Epithelial cell of proximal tubule (primary cell): ENCODE measurements at regions not wholly inside any gene's neighbourhood (a gene's known extent, or its start where the extent isn't known, plus 50 kb on each side); places are given as distances from the start of the nearest gene placed in this dataset.

ENCODE experiments used
- DNase-seq: peaks from one replicate; pipeline ENCODE4 v3.0.0-alpha.2; 2011; ENCODE audit warnings: low read depth
- H3K4me3 ChIP-seq: 2 replicates; pipeline ENCODE4 v1.5.1; 2011; ENCODE audit warnings: low read depth, mild to moderate bottlenecking, low read length
- CTCF ChIP-seq: conservative IDR thresholded peaks from 2 replicates; pipeline ENCODE4 v1.5.1; 2012; ENCODE audit warnings: low read depth, mild to moderate bottlenecking, low read length

- TF ChIP-seq CTCF = no peak
- no peak for DNase-seq
- H3K4me3 ChIP-seq = peak overlapping the region; percentile 31
Observed at GRCh38 chr15:96947296-96948229, 617.1 kb downstream of the NR2F2 start.

GRCh38 chr15:96948981-96949380 is 618.5 kb downstream of the NR2F2 start:
- TF ChIP-seq CTCF = no peak
- no peak for DNase-seq
- no peak overlapping the region for H3K4me3 ChIP-seq

GRCh38 chr15:96958721-96959120 is 628.2 kb downstream of the NR2F2 start:
- no peak overlapping the region for H3K4me3 ChIP-seq
- no peak for DNase-seq
- no peak for TF ChIP-seq CTCF

- DNase-seq = no peak
- TF ChIP-seq CTCF = no peak
- H3K4me3 ChIP-seq = no peak overlapping the region
Observed at GRCh38 chr15:96959501-96959900, 629.0 kb downstream of the NR2F2 start.

- TF ChIP-seq CTCF = no peak
- no peak for DNase-seq
- no peak overlapping the region for H3K4me3 ChIP-seq
Observed at GRCh38 chr15:96960711-96961480, 630.4 kb downstream of the NR2F2 start.

- TF ChIP-seq CTCF = no peak
- no peak overlapping the region for H3K4me3 ChIP-seq
- no peak for DNase-seq
Observed at GRCh38 chr15:96966554-96966953, 636.1 kb downstream of the NR2F2 start.
